ENCODE measurements at regions not wholly inside any gene's neighbourhood (a gene's known extent, or its start where the extent isn't known, plus 50 kb on each side); places are given as distances from the start of the nearest gene placed in this dataset.

DNA sequence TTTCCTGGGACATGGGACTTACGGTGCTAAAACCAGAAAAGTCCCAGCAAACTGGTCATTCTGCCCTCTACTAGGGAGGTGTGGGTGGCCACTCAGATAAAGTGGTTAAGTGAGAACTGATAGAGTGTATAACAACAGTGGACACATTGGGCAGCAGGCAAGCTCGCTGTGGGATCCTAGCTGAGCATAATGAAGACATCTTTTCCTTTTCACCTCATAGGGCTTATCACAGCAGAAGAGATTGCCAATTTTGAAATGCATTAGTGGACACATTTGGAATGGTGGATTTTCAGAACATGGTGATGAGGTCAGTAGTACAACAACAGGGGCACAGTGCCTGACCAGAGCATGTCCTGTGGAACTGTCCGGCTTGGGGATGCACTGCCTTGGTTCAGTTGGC, 477.1 kb upstream of the KIF2A start:
- no peaks in the 10 kb centered on the region for H3K36me3 Mint-ChIP-seq (ENCODE audit: low read depth)

DNA sequence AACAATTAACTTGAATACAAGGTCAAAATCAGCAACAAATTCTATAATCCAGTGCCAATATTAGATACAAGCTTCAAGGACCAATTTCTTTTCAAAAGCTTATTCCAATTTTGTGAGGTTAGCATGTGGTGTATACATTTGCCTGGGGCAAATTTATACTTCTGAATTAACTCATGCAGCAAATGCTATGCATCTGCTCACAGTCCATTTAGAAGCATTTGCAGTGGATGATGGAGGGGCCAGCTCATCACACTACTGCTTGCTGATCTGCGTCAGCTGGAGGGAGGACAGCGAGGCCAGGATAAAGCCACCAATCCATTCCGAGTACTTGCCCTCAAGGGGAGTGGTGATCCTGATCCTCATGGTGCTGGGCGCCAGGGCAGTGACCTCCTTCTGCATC, 474.3 kb upstream of the KIF2A start:
- H3K9ac ChIP-seq (ENCODE audit: extremely low read depth, low read length, poor library complexity, severe bottlenecking): no peak overlapping the region
- WGBS, 2 experiments (ENCODE audit: insufficient coverage in 1 of 2, insufficient read length in 1 of 2): 92 to 100% methylated on average over 2 to 4 of the region's 4 CpGs
- no peaks in the 10 kb centered on the region for H3K9me3 ChIP-seq (ENCODE audit: control insufficient read depth, low read length)
- no peak overlapping the region for H3K4me3 ChIP-seq (ENCODE audit: low read length)
- no peak overlapping the region for H3K4me3 Mint-ChIP-seq
- no peaks in the 10 kb centered on the region for H3K4me1 Mint-ChIP-seq
- H3K27me3 Mint-ChIP-seq (ENCODE audit: insufficient read depth): peaks cover 10% of the 10 kb centered on the region
- no peak overlapping the region for H3K27ac Mint-ChIP-seq
- DNase-seq: no peak
- no peaks in the 10 kb centered on the region for H3K36me3 ChIP-seq (ENCODE audit: control insufficient read depth, insufficient read depth, low read length)
- TF ChIP-seq, protein P1, sequence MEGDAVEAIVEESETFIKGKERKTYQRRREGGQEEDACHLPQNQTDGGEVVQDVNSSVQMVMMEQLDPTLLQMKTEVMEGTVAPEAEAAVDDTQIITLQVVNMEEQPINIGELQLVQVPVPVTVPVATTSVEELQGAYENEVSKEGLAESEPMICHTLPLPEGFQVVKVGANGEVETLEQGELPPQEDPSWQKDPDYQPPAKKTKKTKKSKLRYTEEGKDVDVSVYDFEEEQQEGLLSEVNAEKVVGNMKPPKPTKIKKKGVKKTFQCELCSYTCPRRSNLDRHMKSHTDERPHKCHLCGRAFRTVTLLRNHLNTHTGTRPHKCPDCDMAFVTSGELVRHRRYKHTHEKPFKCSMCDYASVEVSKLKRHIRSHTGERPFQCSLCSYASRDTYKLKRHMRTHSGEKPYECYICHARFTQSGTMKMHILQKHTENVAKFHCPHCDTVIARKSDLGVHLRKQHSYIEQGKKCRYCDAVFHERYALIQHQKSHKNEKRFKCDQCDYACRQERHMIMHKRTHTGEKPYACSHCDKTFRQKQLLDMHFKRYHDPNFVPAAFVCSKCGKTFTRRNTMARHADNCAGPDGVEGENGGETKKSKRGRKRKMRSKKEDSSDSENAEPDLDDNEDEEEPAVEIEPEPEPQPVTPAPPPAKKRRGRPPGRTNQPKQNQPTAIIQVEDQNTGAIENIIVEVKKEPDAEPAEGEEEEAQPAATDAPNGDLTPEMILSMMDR (conservative IDR thresholded peaks at IDR 0.05): no peak
- peaks cover 17% of the 10 kb centered on the region for H3K27me3 ChIP-seq (ENCODE audit: control insufficient read depth, insufficient read depth, low read length, poor library complexity, severe bottlenecking)
- no peaks in the 10 kb centered on the region for H3K36me3 Mint-ChIP-seq (ENCODE audit: low read depth)
- H3K4me1 ChIP-seq (ENCODE audit: control insufficient read depth, insufficient read depth, low read length): no peaks in the 10 kb centered on the region
- H3K27ac ChIP-seq (ENCODE audit: low read depth, low read length): no peak overlapping the region
- no peaks in the 10 kb centered on the region for H3K9me3 Mint-ChIP-seq

More for the DNA sequence above, 477.1 kb upstream of the KIF2A start:
- H3K27ac ChIP-seq (ENCODE audit: low read depth, low read length): no peak overlapping the region
- TF ChIP-seq, protein P1 (conservative IDR thresholded peaks at IDR 0.05): no peak
- H3K4me1 ChIP-seq (ENCODE audit: control insufficient read depth, insufficient read depth, low read length): no peaks in the 10 kb centered on the region
- DNase-seq: no peak
- H3K4me1 Mint-ChIP-seq: peaks cover 6% of the 10 kb centered on the region
- H3K4me3 ChIP-seq (ENCODE audit: low read length): no peak overlapping the region
- 97 to 100% methylated on average over 1 to 3 of the region's 3 CpGs for WGBS, 2 experiments (ENCODE audit: insufficient coverage in 1 of 2, insufficient read length in 1 of 2)
- H3K9me3 Mint-ChIP-seq: no peaks in the 10 kb centered on the region
- H3K27me3 ChIP-seq (ENCODE audit: control insufficient read depth, insufficient read depth, low read length, poor library complexity, severe bottlenecking): peaks cover 39% of the 10 kb centered on the region
- peaks cover 21% of the 10 kb centered on the region for H3K27me3 Mint-ChIP-seq (ENCODE audit: insufficient read depth)
- H3K4me3 Mint-ChIP-seq: no peak overlapping the region
- no peak overlapping the region for H3K9ac ChIP-seq (ENCODE audit: extremely low read depth, low read length, poor library complexity, severe bottlenecking)
- no peak overlapping the region for H3K27ac Mint-ChIP-seq
- H3K9me3 ChIP-seq (ENCODE audit: control insufficient read depth, low read length): no peaks in the 10 kb centered on the region
- H3K36me3 ChIP-seq (ENCODE audit: control insufficient read depth, insufficient read depth, low read length): no peaks in the 10 kb centered on the region

DNA sequence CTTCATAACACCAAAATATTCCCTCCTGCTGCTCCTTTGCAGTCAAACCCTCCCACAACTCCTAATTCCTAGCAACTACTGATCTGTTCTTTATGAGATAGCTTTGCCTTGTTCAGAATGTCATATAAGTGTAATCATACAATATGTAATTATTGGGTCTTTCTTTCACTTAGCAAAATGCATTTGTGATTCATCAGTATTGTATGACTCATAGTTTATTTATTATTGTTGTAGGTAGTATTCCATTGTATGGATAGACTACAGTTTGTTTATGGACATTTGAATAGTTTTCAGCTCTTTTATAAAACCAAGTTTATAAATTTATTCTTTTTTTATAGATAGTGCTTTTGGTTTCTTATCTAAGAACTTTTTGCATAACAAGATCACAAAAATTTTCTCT, 468.2 kb upstream of the KIF2A start:
- Mint-ChIP-seq H3K4me1 (peaks cover 19% of the 10 kb centered on the region), H3K9me3 (no peaks in the 10 kb centered on the region), H3K27me3 (ENCODE audit: insufficient read depth) (peaks cover 1% of the 10 kb centered on the region), H3K36me3 (ENCODE audit: low read depth) (no peaks in the 10 kb centered on the region), H3K27ac (no peak overlapping the region), H3K4me3 (no peak overlapping the region)
- Histone ChIP-seq H3K27me3 (ENCODE audit: control insufficient read depth, insufficient read depth, low read length, poor library complexity, severe bottlenecking) (no peaks in the 10 kb centered on the region), H3K4me1 (ENCODE audit: control insufficient read depth, insufficient read depth, low read length) (peaks cover 11% of the 10 kb centered on the region), H3K9ac (ENCODE audit: extremely low read depth, low read length, poor library complexity, severe bottlenecking) (no peak overlapping the region), H3K36me3 (ENCODE audit: control insufficient read depth, insufficient read depth, low read length) (no peaks in the 10 kb centered on the region), H3K27ac (ENCODE audit: low read depth, low read length) (no peak overlapping the region), H3K4me3 (ENCODE audit: low read length) (no peak overlapping the region), H3K9me3 (ENCODE audit: control insufficient read depth, low read length) (no peaks in the 10 kb centered on the region)
- TF ChIP-seq, protein P1 (conservative IDR thresholded peaks at IDR 0.05): no peak
- no peak for DNase-seq
